Endothelial cell (in vitro differentiated cells): ENCODE measurements at regions not wholly inside any gene's neighbourhood (a gene's known extent, or its start where the extent isn't known, plus 50 kb on each side); places are given as distances from the start of the nearest gene placed in this dataset.
A peak's percentile ranks its signal among the peaks of the same experiment; 100 is the strongest.

Source experiments
- DNase-seq: peaks from one replicate; pipeline ENCODE4 v3.0.0; 2021; ENCODE audit warnings: low spot score
- H3K27ac Mint-ChIP-seq: one replicate; pipeline ENCODE4 v1.8.0; 2021; ENCODE audit warnings: mixed read lengths, inconsistent platforms; ENCODE audit not compliant: unreplicated experiment
- H3K27me3 Mint-ChIP-seq: one replicate; pipeline ENCODE4 v1.8.0; 2021; ENCODE audit warnings: mild to moderate bottlenecking, moderate library complexity, mixed read lengths, inconsistent platforms; ENCODE audit not compliant: unreplicated experiment
- H3K36me3 Mint-ChIP-seq: one replicate; pipeline ENCODE4 v1.8.0; 2021; ENCODE audit warnings: mild to moderate bottlenecking, low read depth, mixed read lengths, inconsistent platforms; ENCODE audit not compliant: unreplicated experiment
- H3K4me1 Mint-ChIP-seq: one replicate; pipeline ENCODE4 v1.8.0; 2021; ENCODE audit warnings: mild to moderate bottlenecking, mixed read lengths, inconsistent platforms; ENCODE audit not compliant: unreplicated experiment
- H3K4me3 Mint-ChIP-seq: one replicate; pipeline ENCODE4 v1.8.0; 2021; ENCODE audit warnings: mild to moderate bottlenecking, mixed read lengths, inconsistent platforms; ENCODE audit not compliant: unreplicated experiment
- H3K9me3 Mint-ChIP-seq: one replicate; pipeline ENCODE4 v1.8.0; 2021; ENCODE audit warnings: mixed read lengths, inconsistent platforms; ENCODE audit not compliant: unreplicated experiment
- TF ChIP-seq, protein P1 (sequence below): fragments of 200-600 bp; sonication (generic); IDR thresholded peaks from one replicate; pipeline ENCODE4 v1.5.0; 2021; ENCODE audit warnings: antibody characterized with exemption; ENCODE audit not compliant: unreplicated experiment

DNA sequence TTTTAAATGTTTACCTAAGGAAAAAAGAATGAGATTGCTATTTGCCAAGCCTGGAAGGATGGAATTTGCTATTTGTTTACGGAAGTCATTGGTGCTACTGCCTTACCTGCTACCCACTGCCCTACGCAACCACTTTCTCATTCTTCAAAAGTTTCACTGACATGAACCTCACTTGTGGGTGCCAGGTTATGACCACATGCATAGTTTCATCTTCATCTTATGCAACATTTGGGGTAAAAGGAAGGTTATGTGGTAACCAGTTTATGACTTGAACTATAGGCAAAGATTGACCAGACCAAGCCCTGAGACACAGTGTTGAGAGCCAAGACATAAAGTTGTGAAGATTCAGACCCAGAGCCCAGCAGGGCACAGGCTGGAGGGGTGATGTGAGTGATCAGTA is 142.5 kb downstream of the LACC1 start:
- Mint-ChIP-seq H3K27ac (no peak overlapping the region), H3K36me3 (no peaks in the 10 kb centered on the region), H3K27me3 (no peaks in the 10 kb centered on the region), H3K4me1 (peaks cover 16% of the 10 kb centered on the region), H3K9me3 (no peaks in the 10 kb centered on the region), H3K4me3 (no peak overlapping the region)
- TF ChIP-seq, protein P1, sequence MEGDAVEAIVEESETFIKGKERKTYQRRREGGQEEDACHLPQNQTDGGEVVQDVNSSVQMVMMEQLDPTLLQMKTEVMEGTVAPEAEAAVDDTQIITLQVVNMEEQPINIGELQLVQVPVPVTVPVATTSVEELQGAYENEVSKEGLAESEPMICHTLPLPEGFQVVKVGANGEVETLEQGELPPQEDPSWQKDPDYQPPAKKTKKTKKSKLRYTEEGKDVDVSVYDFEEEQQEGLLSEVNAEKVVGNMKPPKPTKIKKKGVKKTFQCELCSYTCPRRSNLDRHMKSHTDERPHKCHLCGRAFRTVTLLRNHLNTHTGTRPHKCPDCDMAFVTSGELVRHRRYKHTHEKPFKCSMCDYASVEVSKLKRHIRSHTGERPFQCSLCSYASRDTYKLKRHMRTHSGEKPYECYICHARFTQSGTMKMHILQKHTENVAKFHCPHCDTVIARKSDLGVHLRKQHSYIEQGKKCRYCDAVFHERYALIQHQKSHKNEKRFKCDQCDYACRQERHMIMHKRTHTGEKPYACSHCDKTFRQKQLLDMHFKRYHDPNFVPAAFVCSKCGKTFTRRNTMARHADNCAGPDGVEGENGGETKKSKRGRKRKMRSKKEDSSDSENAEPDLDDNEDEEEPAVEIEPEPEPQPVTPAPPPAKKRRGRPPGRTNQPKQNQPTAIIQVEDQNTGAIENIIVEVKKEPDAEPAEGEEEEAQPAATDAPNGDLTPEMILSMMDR, result no peak
- DNase-seq, result no peak

DNA sequence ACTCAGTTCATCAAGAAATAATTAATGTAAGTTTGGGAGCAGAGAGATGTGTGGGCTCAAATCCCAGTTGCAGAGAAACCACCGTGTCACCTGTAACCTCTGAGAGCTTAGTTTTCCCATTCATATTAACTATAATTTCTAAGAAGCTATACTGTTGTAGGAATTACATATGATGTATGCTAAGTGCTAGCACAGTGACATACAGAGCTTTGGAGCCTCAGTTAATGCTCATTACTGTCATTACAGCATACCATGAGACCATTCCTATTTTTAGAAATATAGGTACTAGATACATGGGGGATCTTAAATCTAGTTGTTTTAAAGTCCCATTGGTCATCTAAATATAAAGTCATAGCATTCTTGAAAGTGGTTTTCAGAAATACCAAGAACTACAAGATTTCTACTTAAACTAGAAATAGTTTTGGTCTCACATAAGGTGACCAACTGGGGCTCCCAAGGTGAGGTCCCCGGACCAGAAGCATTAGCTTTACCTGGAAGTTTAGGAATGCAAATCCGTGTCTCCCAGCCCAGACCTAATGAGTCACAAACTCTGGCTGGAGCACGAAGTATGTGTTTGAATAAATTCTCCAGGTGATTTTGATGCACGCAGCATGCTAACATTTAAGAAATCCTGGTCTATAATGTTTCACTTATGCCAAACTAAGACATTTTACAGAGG is 144.6 kb downstream of the LACC1 start:
- TF ChIP-seq, protein P1, result no peak
- Mint-ChIP-seq H3K4me1 (peaks cover 4% of the 10 kb centered on the region), H3K27ac (no peak overlapping the region), H3K36me3 (no peaks in the 10 kb centered on the region), H3K27me3 (no peaks in the 10 kb centered on the region), H3K9me3 (no peaks in the 10 kb centered on the region), H3K4me3 (no peak overlapping the region)
- DNase-seq, result no peak

DNA sequence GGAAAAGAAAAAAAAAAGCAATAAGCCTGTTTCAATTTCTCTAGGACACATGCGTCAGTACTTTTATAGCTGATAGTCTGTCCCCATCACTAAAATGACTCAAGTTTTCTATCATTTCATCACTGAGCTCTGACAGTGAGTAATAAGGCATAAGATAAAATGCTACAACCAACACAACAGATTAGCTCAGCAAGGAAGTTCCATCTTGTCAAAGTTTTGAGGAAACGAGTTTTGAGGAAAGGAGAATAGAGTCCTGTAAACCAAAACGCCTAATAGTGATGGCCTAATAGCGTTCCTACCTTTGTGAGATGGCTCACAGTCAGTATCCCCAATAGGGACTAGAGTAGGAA is 145.1 kb downstream of the LACC1 start:
- no peaks in the 10 kb centered on the region for H3K27me3 Mint-ChIP-seq
- no peak overlapping the region for H3K4me3 Mint-ChIP-seq
- H3K36me3 Mint-ChIP-seq, result no peaks in the 10 kb centered on the region
- H3K9me3 Mint-ChIP-seq, result no peaks in the 10 kb centered on the region
- peaks cover 4% of the 10 kb centered on the region for H3K4me1 Mint-ChIP-seq
- no peak for DNase-seq
- no peak overlapping the region for H3K27ac Mint-ChIP-seq
- TF ChIP-seq, protein P1, result no peak

DNA sequence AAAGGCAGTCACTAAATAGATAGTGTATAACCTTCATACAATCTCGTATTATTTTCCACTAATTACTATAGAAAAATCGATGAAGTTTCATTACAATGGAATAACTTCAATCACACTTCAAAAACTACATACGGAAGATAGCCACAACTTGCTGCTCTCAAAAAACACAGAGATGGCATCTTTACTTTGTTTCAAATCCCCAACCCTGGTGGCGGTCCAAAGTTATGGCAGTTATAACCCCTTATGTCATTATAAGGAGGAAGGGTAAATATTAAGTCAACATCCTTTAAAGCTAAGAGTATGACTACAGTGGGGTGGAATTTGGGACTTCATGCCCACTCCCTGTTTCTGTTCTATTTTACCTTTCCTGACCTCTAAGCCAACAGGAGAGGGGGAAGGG is 146.5 kb downstream of the LACC1 start:
- peaks cover 4% of the 10 kb centered on the region for H3K4me1 Mint-ChIP-seq
- H3K27ac Mint-ChIP-seq, result no peak overlapping the region
- DNase-seq, result no peak
- no peaks in the 10 kb centered on the region for H3K9me3 Mint-ChIP-seq
- no peaks in the 10 kb centered on the region for H3K36me3 Mint-ChIP-seq
- no peaks in the 10 kb centered on the region for H3K27me3 Mint-ChIP-seq
- TF ChIP-seq, protein P1, result peak; percentile 20
- no peak overlapping the region for H3K4me3 Mint-ChIP-seq

DNA sequence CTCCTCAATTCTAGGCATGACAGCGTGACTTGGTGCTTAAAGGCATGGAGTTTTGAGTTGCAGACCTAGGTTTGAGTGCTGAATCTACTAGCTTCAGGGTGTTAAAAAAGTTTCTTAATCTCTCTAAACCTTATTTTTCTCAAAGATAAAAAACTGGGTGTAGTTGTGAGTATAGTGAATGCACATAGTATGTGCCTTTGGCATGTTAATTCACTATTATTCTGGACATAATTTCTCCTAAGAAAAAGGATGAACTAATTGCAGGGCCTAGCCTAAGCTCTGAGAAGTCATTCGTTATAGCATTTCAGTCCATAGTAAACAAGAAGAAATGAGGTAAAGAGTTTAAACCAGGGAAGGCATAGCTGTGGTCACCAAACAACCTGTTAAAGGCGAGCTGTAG is 149.0 kb downstream of the LACC1 start:
- H3K9me3 Mint-ChIP-seq, result no peaks in the 10 kb centered on the region
- H3K27ac Mint-ChIP-seq, result no peak overlapping the region
- H3K36me3 Mint-ChIP-seq, result no peaks in the 10 kb centered on the region
- no peak for DNase-seq
- H3K4me3 Mint-ChIP-seq, result no peak overlapping the region
- H3K4me1 Mint-ChIP-seq, result no peaks in the 10 kb centered on the region
- no peaks in the 10 kb centered on the region for H3K27me3 Mint-ChIP-seq
- TF ChIP-seq, protein P1, result no peak
